ENCODE measurements at regions not wholly inside any gene's neighbourhood (a gene's known extent, or its start where the extent isn't known, plus 50 kb on each side); places are given as distances from the start of the nearest gene placed in this dataset.

DNA sequence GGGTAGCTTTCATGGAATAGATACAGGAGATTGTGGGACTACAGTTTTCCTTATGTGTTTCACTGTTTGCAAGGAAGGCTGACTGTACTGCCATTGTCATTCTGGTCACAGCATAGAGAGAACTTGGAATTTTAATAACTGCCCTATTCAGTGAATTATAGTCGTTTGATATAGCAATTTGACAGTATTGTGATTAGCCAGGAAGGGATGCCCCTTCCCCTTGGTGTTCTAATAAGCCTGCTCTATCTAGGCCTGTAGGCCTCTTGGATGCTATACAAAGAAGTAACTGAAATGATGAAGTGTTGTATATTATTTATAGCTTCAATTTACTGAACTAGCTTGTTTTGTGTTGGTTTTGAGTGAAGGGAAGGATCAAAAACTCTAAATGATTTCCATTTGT, 528.6 kb upstream of the CDH2 start:
- H3K36me3 ChIP-seq: no peaks in the 10 kb centered on the region
- H3K27ac ChIP-seq (replicated peaks): no peak overlapping the region
- no peaks in the 10 kb centered on the region for H3K4me1 ChIP-seq
- no peaks in the 10 kb centered on the region for H3K9me3 ChIP-seq (replicated peaks)
- DNase-seq: no peak
- no peak for TF ChIP-seq CTCF (IDR thresholded peaks at IDR 0.05; ENCODE audit: borderline replicate concordance)
- intact Hi-C loops (cut with micrococcal nuclease): no loop called here
- no peak overlapping the region for H3K4me3 ChIP-seq
- H3K27me3 ChIP-seq (ENCODE audit: low read depth): no peaks in the 10 kb centered on the region

DNA sequence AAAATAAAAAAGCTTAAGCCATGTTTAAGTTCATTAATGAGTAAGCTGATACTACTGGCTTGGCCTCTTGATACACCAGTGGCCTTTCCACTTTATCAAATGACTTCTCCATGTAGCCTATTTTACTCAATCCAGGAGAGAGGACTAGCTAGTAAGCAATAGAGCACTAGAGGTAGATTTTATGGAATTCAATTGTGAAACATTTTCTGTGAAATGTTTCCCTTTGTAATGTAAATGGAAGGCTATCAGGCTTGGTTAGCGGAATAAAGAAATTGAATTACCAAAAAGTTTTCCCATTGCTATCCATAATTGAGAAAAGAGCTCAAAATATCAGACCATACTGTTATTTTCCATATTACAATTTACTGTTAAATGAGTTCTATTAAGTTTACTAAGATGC, 515.4 kb upstream of the CDH2 start:
- no peak for TF ChIP-seq CTCF (IDR thresholded peaks at IDR 0.05; ENCODE audit: borderline replicate concordance)
- intact Hi-C loops (cut with micrococcal nuclease): no loop called here
- no peak overlapping the region for H3K4me3 ChIP-seq
- no peaks in the 10 kb centered on the region for H3K9me3 ChIP-seq (replicated peaks)
- H3K4me1 ChIP-seq: no peaks in the 10 kb centered on the region
- H3K27me3 ChIP-seq (ENCODE audit: low read depth): no peaks in the 10 kb centered on the region
- no peak overlapping the region for H3K27ac ChIP-seq (replicated peaks)
- no peaks in the 10 kb centered on the region for H3K36me3 ChIP-seq
- no peak for DNase-seq

GRCh38 chr18:28691496-28691840, 514.5 kb upstream of the CDH2 start:
- no peaks in the 10 kb centered on the region for H3K9me3 ChIP-seq (replicated peaks)
- TF ChIP-seq CTCF (IDR thresholded peaks at IDR 0.05; ENCODE audit: borderline replicate concordance): no peak
- H3K27ac ChIP-seq (replicated peaks): no peak overlapping the region
- H3K4me1 ChIP-seq: no peaks in the 10 kb centered on the region
- no peak overlapping the region for H3K4me3 ChIP-seq
- intact Hi-C loops (cut with micrococcal nuclease): no loop called here
- DNase-seq: no peak
- no peaks in the 10 kb centered on the region for H3K27me3 ChIP-seq (ENCODE audit: low read depth)
- no peaks in the 10 kb centered on the region for H3K36me3 ChIP-seq

DNA sequence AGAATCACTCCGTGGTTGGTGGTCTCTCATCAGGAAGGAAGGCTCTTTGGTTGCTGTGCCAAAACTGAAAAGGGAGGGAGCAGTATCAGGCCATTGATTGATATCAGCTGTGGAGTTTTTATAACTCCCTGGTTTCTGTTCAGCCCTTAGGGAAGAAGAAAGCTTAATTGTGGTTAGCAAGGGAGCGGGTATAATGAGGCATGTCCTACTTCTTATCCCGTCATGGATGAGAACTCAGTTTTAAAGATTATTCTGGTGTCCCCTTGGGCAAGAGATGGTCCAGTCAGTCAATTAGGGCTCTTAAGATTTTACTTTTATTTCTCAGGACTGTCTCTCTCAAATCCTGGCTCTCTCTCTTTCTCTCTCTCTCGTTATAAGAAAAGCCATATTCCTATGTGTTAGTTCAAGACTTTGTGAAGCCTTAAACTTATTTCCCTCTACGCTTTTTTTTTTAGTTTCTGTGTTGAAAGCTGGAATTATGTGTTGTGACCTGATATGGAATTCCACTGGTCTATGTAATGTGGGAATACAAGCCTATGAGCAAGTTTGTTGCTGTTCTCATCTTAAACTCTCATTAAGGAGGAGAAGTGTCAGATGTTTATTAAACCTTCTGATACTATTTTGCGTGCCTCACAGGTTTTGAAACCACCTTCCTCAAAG, 514.0 kb upstream of the CDH2 start:
- H3K4me3 ChIP-seq: no peak overlapping the region
- DNase-seq: no peak
- no peak for TF ChIP-seq CTCF (IDR thresholded peaks at IDR 0.05; ENCODE audit: borderline replicate concordance)
- H3K27ac ChIP-seq (replicated peaks): no peak overlapping the region
- H3K27me3 ChIP-seq (ENCODE audit: low read depth): no peaks in the 10 kb centered on the region
- H3K9me3 ChIP-seq (replicated peaks): no peaks in the 10 kb centered on the region
- H3K36me3 ChIP-seq: no peaks in the 10 kb centered on the region
- intact Hi-C loops (cut with micrococcal nuclease): no loop called here
- H3K4me1 ChIP-seq: no peaks in the 10 kb centered on the region

DNA sequence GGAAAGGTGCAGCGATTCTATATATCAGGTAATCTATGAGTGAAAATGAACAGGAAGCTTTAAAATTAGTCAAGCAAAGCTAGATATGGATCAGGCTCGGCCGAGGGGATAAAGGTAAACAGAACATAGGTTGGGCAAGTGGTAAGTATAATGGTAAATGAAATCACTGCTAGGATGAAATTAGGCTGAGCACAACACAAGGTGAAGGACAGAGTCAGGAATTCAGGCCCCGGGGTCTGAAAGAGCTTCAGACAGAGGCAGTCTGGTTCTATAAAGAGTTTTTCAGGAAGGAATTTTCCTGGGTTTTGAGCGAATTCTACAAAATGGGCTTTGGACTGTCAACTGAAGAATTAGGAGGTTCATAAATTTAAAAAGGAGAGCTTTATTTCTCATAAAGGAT, 513.2 kb upstream of the CDH2 start:
- no peak for TF ChIP-seq CTCF (IDR thresholded peaks at IDR 0.05; ENCODE audit: borderline replicate concordance)
- Histone ChIP-seq H3K27ac (replicated peaks) (no peak overlapping the region), H3K9me3 (replicated peaks) (no peaks in the 10 kb centered on the region), H3K36me3 (no peaks in the 10 kb centered on the region), H3K4me3 (no peak overlapping the region), H3K27me3 (ENCODE audit: low read depth) (no peaks in the 10 kb centered on the region), H3K4me1 (no peaks in the 10 kb centered on the region)
- intact Hi-C loops (cut with micrococcal nuclease): no loop called here
- DNase-seq: no peak
